ENCODE measurements at regions not wholly inside any gene's neighbourhood (a gene's known extent, or its start where the extent isn't known, plus 50 kb on each side); places are given as distances from the start of the nearest gene placed in this dataset.

- DNase-seq (ENCODE audit: low read depth), result no peak
- no peak for TF ChIP-seq CTCF (IDR thresholded peaks at IDR 0.05; ENCODE audit: control insufficient read depth, insufficient read depth, low read depth, low read length, missing control alignments)
Measured at GRCh38 chr10:6980353-6980752, 400.3 kb upstream of the PRKCQ start.

GRCh38 chr10:6979371-6979770 is 399.3 kb upstream of the PRKCQ start:
- TF ChIP-seq CTCF (IDR thresholded peaks at IDR 0.05; ENCODE audit: control insufficient read depth, insufficient read depth, low read depth, low read length, missing control alignments), result no peak
- no peak for DNase-seq (ENCODE audit: low read depth)

More at GRCh38 chr10:6980353-6980752, 400.3 kb upstream of the PRKCQ start:
- no peak overlapping the region for H3K4me3 ChIP-seq (ENCODE audit: control insufficient read depth, low read depth, low read length)

GRCh38 chr10:6978187-6978627 is 398.1 kb upstream of the PRKCQ start:
- DNase-seq (ENCODE audit: low read depth), result no peak
- TF ChIP-seq CTCF (IDR thresholded peaks at IDR 0.05; ENCODE audit: control insufficient read depth, insufficient read depth, low read depth, low read length, missing control alignments), result no peak
- no peak overlapping the region for H3K4me3 ChIP-seq (ENCODE audit: control insufficient read depth, low read depth, low read length)

More at GRCh38 chr10:6979371-6979770, 399.3 kb upstream of the PRKCQ start:
- no peak overlapping the region for H3K4me3 ChIP-seq (ENCODE audit: control insufficient read depth, low read depth, low read length)

GRCh38 chr10:6977398-6978186 is 397.5 kb upstream of the PRKCQ start:
- TF ChIP-seq CTCF (IDR thresholded peaks at IDR 0.05; ENCODE audit: control insufficient read depth, insufficient read depth, low read depth, low read length, missing control alignments), result no peak
- no peak for DNase-seq (ENCODE audit: low read depth)
- no peak overlapping the region for H3K4me3 ChIP-seq (ENCODE audit: control insufficient read depth, low read depth, low read length)

- DNase-seq (ENCODE audit: low read depth), result no peak
- TF ChIP-seq CTCF (IDR thresholded peaks at IDR 0.05; ENCODE audit: control insufficient read depth, insufficient read depth, low read depth, low read length, missing control alignments), result no peak
- no peak overlapping the region for H3K4me3 ChIP-seq (ENCODE audit: control insufficient read depth, low read depth, low read length)
Measured at GRCh38 chr10:6973899-6974298, 393.8 kb upstream of the PRKCQ start.

GRCh38 chr10:6972226-6972625 is 392.1 kb upstream of the PRKCQ start:
- no peak for TF ChIP-seq CTCF (IDR thresholded peaks at IDR 0.05; ENCODE audit: control insufficient read depth, insufficient read depth, low read depth, low read length, missing control alignments)
- H3K4me3 ChIP-seq (ENCODE audit: control insufficient read depth, low read depth, low read length), result no peak overlapping the region
- no peak for DNase-seq (ENCODE audit: low read depth)

All from AG09309 (cell line).